GM12892 (cell line): ENCODE measurements at regions not wholly inside any gene's neighbourhood (a gene's known extent, or its start where the extent isn't known, plus 50 kb on each side); places are given as distances from the start of the nearest gene placed in this dataset.

Experiments used
- POLR2A ChIP-seq: IDR thresholded peaks from 2 replicates; pipeline ENCODE4 v1.6.1; 2011; ENCODE audit warnings: low read depth, low read length, control low read depth
- POLR2AphosphoS5 ChIP-seq: IDR thresholded peaks from 2 replicates; pipeline ENCODE4 v1.6.1; 2011; ENCODE audit warnings: low read depth, low read length, control low read depth

- no peak for TF ChIP-seq POLR2AphosphoS5
- TF ChIP-seq POLR2A: no peak
Observed at GRCh38 chr11:104464691-104465090, 300.7 kb upstream of the PDGFD start.
